Fibroblast of mammary gland (primary cell): ENCODE measurements at regions not wholly inside any gene's neighbourhood (a gene's known extent, or its start where the extent isn't known, plus 50 kb on each side); places are given as distances from the start of the nearest gene placed in this dataset.
"Not testable (repeated sequence)": the region's sequence is repeated elsewhere in the genome, so short reads cannot be mapped to it uniquely, and the experiment has no call there.

ENCODE experiments used
- DNase-seq: peaks from one replicate; pipeline ENCODE4 v3.0.0-alpha.2; 2010; ENCODE audit warnings: low read depth
- H3K4me3 ChIP-seq: 2 replicates; pipeline ENCODE4 v1.5.1; 2011; ENCODE audit warnings: low read depth, mild to moderate bottlenecking, low read length, moderate library complexity; ENCODE audit not compliant: control insufficient read depth
- CTCF ChIP-seq: conservative IDR thresholded peaks from 2 replicates; pipeline ENCODE4 v1.5.1; 2011; ENCODE audit warnings: low read depth, low read length, inconsistent platforms; ENCODE audit not compliant: control insufficient read depth, insufficient read depth

- not testable (repeated sequence) for H3K4me3 ChIP-seq, DNase-seq
Measured at GRCh38 chr16:31581065-31581464, 53.4 kb downstream of the AHSP start.

DNA sequence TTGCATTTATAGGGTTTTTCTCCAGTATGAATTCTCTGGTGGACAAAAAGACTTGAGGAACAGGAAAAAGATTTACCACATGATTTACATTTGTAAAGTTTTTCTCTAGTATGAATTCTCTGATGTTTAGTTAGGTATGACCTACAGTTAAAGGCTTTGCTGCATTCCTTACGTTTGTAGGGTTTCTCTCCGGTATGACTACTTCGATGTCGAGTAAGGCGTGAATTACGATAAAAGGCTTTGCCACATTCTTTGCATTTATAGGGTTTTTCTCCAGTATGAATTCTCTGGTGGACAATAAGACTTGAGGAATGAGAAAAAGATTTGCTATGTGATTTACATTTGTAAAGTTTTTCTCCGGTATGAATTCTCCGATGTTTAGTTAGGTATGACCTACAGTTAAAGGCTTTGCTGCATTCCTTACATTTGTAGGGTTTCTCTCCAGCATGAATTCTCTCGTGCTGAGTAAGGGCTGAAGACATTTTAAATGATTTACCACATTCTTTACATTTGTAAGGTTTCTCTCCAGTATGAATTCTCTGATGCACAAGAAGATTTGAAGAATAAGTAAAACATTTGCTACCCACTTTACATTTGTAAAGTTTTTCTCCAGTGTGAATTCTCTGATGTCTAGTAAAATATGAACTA lies 74.2 kb downstream of the AHSP start:
- H3K4me3 ChIP-seq, DNase-seq: not testable (repeated sequence)

GRCh38 chr16:31618130-31618529 lies 90.4 kb downstream of the AHSP start:
- no peak for TF ChIP-seq CTCF
- H3K4me3 ChIP-seq, result no peak overlapping the region
- no peak for DNase-seq

DNA sequence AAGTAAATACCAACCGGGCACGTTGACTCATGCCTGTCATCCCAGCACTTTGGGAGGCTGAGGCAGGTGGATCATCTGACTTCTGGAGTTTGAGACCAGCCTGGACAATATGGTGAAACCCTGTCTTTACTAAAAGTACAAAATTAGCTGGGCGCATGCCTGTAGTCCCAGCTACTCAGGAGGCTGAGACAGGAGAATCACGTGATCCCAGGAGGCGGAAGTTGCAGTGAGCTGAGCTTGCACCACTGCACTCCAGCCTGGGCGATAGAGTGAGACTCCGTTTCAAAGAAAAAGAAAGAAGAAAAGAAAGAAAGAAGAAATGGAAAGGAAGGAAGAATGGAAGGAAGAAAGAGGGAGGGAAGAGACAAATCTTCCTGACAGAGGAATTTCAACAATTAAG lies 108.7 kb downstream of the AHSP start:
- H3K4me3 ChIP-seq, result no peak overlapping the region
- TF ChIP-seq CTCF, result no peak
- DNase-seq, result no peak

DNA sequence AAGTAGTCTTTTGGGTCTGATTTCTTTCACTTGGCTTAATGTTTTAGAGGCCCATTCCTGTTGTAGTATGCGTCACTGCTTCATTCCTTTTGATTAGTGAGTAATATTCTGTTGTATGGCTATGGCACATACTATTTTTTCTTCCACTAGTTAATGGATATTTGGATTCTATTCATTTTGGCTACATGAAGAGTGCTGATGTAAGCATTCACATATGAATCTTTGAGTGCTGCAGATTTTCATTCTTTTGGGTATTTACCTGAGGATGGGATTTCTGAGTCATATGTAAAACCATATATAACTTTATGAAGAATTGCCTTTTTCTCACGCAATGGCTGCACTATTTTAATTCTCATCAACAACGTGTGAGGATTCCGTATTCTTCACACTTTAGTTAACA lies 113.6 kb downstream of the AHSP start:
- no peak for TF ChIP-seq CTCF
- no peak for DNase-seq

DNA sequence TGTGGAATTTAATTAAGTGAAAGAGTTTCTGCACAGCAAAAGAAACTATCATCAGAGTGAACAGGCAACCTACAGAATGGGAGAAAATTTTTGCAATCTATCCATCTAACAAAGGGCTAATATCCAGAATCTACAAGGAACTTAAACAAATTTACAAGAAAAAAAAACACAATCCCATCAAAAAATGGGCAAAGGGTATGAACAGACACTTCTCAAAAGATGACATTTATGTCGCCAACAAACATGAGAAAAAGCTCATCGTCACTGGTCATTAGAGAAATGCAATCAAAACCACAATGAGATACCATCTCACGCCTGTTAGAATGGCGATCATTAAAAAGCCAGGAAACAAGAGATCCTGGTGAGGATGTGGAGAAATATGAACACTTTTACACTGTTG lies 128.0 kb downstream of the AHSP start:
- H3K4me3 ChIP-seq, DNase-seq: not testable (repeated sequence)

More for the DNA sequence above, 113.6 kb downstream of the AHSP start:
- no peak overlapping the region for H3K4me3 ChIP-seq

DNA sequence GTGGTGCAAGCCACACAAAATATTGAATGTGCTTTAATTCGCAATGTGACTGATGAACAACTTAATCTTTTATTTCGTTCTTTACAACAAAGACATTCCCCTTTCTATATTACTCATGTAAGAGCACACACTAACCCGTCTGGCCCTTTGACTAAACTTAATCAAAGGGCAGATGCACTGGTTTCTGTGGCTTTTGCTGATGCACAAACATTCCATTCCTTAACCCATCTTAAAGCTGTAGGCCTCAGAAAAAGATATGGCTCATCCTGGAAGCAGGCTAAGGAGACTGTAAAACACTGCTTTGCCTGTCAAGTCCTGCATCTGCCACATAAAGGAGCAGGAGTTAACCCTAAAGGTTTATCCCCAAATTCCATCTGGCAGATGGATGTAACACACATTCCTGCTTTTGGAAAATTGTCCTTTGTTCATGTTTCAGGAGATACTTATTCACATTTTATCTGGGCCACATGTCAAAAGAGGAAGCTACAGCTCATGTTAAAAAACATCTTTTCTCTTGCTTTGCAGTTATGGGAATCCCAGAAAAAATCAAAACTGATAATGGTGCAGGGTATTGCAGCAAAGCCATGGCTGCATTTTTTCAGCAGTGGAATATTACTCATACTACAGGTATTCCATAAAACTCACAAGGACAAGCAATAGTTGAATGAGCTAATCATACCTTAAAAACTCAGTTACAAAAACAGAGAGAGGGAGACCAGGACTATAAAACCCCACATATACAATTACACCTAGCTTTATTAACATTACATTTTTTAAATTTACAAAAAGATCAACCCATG lies 137.2 kb downstream of the AHSP start:
- no peak for DNase-seq
- no peak overlapping the region for H3K4me3 ChIP-seq
- TF ChIP-seq CTCF, result no peak

DNA sequence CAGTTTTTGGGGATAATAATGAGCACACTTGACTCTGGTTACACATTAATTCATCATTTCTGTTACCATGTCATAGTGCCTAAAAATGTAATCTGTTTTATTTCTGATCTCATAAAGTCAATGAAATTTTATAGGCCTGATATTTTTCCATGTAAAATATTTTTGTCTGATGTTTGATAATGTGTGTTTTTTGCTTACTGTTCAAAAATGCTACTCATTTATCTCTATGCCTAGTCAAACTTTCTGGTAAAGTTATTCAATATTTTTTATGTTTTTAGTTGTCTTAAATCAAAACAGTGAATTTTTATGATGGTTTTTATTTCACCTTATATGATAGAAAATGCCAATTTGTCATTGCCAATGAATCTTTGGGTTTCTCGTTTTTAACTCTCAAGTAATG lies 147.0 kb downstream of the AHSP start:
- TF ChIP-seq CTCF, result no peak
- no peak overlapping the region for H3K4me3 ChIP-seq
- no peak for DNase-seq
